SK-MEL-5 (cell line): ENCODE measurements at regions not wholly inside any gene's neighbourhood (a gene's known extent, or its start where the extent isn't known, plus 50 kb on each side); places are given as distances from the start of the nearest gene placed in this dataset.

Experiments used
- DNase-seq: peaks from one replicate; pipeline ENCODE4 v3.0.0-alpha.2; 2016; ENCODE audit warnings: low read depth, low spot score
- in situ Hi-C: cut with HindIII; loops from 2 replicates; pipeline ENCODE4 v1.10.0; 2016; ENCODE audit warnings: low sequenced_read_pairs, high pct_unique_total_duplicates, low pct_unique_long_range_greater_than_20kb
- small RNA-seq, 2 experiments: library from RNA; depleted of rRNA; stranded (forward); fragments of <200 nt; gene quantifications; one replicate each; pipeline ENCODE3, GENCODE V24; 2014

- in situ Hi-C loops: no loop called here
- DNase-seq: no peak
Measured at GRCh38 chr11:86134580-86135318, 65.9 kb upstream of the PICALM start.

DNA sequence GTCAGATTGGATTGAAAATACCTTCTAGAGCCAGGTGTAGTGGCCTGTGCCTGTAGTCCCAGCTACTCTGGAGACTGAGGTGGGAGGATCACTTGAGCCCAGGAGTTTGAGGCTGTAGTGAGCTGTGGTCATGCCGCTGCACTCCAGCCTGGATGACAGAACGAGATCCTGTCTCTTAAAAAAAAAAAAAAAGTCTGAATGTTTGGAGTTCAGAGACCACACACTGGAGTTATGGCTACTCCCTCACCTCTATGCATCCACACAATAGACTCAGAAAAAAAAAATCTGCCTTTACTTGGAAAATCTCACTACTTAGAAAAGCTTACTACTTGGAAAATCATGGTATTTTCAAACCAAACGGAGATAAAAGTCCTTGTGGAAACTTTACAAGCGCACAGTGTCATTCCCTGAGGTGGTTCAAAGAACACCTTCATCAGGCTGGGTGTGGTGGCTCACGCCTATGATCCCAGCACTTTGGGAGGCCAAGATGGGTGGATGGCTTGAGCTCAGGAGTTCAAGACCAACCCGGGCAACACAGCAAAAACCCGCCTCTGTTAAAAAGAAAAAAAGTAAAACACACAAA is 63.9 kb upstream of the PICALM start:
- no peak for DNase-seq
- in situ Hi-C loops: no loop called here

- in situ Hi-C loops: no loop called here
- DNase-seq: no peak
Measured at GRCh38 chr11:86129740-86130540, 61.1 kb upstream of the PICALM start.

DNA sequence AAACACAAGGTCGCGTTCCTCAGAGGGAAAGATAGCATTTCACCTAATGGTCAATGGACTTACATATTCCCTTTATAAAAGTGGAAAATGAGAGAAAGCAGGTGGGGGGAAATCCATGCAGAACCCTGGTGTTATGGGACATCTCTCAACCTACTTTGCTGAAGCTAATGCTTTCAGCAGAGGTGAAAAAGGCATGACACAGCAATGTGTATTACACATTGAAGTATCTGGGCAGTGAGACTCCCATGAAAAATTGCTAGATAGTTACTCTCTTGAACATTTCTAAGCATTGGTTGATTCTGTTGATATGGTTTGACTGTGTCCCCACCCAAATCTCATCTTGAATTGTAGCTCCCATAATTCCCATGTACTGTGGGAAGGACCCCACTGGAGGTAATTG is 60.0 kb upstream of the PICALM start:
- in situ Hi-C loops: no loop called here
- DNase-seq: no peak

DNA sequence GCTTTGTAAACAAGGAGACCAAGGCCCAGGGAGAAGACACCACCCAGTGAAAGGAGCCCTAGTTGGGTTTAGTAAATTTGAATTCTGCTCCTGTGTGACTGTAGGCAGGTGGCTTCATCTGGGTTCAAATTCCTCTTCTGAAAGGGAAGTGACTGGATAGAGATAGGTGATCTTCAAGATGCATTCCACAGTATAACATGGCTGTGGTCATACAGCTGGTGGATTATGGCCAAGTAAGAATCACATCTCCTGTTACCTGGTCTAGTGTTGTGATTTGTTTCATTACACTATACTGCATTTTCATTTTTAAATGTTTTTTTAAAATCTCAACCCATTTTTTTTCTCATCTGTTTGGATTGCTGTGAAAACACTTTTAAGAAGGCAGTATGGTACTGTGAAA is 58.0 kb upstream of the PICALM start:
- in situ Hi-C loops: no loop called here
- no peak for DNase-seq

DNA sequence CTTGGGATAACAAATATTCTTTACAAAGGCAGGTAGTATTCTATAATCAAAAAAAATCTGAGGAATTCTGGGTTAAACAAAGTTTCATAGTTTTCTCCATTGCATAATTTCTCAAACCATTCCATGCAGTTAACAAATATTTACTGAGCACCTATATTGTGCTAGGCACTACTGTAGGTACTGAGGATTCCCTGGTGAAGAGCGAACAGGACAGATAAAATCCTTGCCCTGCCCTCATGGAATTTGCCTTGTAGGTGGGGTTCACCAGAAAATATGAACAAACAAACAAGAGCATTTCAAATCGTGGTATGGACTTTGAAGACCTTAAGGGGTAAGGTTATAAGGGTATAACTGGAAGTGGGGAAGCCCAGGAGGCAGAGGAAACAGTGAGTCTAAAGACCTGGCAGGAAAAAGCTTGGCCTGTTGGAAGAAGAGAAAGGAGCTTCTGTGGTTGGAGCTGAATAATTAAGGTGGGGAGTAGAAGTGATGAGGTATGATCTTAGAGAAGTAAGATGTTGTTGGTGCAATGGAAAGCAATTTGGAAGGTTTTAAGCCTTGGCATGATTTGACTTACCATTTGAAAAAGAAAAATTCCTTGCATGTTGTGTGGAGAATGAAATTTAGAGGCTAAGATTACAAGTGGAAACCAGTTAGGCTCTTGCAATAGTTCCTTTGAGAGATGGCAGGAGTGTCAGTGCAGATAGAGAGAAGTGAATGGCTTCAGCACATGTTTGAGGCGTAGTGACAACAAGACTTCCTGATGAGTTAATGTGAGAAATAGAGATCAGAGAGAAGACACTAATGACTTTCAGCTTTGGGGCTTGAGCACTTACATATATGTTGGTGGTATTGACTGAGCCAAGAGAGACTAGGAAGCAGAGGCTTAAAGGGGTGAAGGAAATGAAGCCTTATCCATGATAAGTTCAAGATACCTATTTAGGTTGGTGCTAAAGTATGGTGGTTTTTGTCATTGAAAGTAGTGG is 55.7 kb upstream of the PICALM start:
- in situ Hi-C loops: no loop called here
- DNase-seq: no peak

- no peak for DNase-seq
- in situ Hi-C loops: no loop called here
Measured at GRCh38 chr11:86122773-86123172, 53.9 kb upstream of the PICALM start.

GRCh38 chr11:86120807-86121206 is 51.9 kb upstream of the PICALM start:
- DNase-seq: no peak
- in situ Hi-C loops: no loop called here

DNA sequence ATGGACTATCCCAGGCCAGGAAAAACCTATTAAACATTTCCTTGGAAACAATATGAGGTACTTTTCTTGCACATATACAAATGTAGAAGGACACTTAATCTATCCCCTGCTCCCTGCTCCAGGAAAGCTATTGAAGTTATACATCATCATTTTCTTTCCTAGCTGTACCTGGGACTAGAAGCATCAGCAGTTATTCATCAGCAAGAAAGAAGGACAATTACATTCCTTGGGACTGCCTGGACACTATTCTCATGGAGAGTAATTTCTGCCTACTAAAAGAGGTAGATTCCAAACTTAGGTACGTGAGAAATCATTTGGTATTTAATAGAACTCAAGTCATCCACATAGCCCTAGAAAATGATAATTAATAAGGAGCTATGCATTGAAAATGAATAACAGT is 51.0 kb upstream of the PICALM start:
- in situ Hi-C loops: no loop called here

GRCh38 chr11:86119077-86119476 is 50.2 kb upstream of the PICALM start:
- DNase-seq: no peak
- in situ Hi-C loops: no loop called here

More for the DNA sequence above, 51.0 kb upstream of the PICALM start:
- DNase-seq: no peak

Small RNA genes lying in the stretch of these regions (small RNA-seq; reads per million reads assigned to genes)
- 0 reads per million in 2 experiments for gene RNU6-560P
